GM21786 (cell line): ENCODE measurements at regions not wholly inside any gene's neighbourhood (a gene's known extent, or its start where the extent isn't known, plus 50 kb on each side); places are given as distances from the start of the nearest gene placed in this dataset.
"Not testable (repeated sequence)": the region's sequence is repeated elsewhere in the genome, so short reads cannot be mapped to it uniquely, and the experiment has no call there.

Experiments
- ATAC-seq: cut with Tn5 transposase; IDR thresholded peaks from one replicate; pipeline ENCODE4 v1.9.1; 2021; ENCODE audit not compliant: unreplicated experiment

GRCh38 chr7:32691965-32692815 is 196.9 kb downstream of the AVL9 start:
- ATAC-seq = peak; percentile 76

GRCh38 chr7:32688092-32688491 is 192.8 kb downstream of the AVL9 start:
- not testable (repeated sequence) for ATAC-seq

GRCh38 chr7:32681174-32681518 is 185.9 kb downstream of the AVL9 start:
- ATAC-seq = no peak

GRCh38 chr7:32680259-32681173 is 185.2 kb downstream of the AVL9 start:
- ATAC-seq = no peak

GRCh38 chr7:32679192-32679591 is 183.9 kb downstream of the AVL9 start:
- no peak for ATAC-seq

- ATAC-seq = no peak
Measured at GRCh38 chr7:32677593-32677992, 182.3 kb downstream of the AVL9 start.

GRCh38 chr7:32676249-32676941 is 181.1 kb downstream of the AVL9 start:
- ATAC-seq = no peak

GRCh38 chr7:32673275-32673983 is 178.1 kb downstream of the AVL9 start:
- no peak for ATAC-seq

GRCh38 chr7:32670110-32671025 is 175.1 kb downstream of the AVL9 start:
- ATAC-seq = no peak

GRCh38 chr7:32669173-32669870 is 174.0 kb downstream of the AVL9 start:
- ATAC-seq = not testable (repeated sequence)

- ATAC-seq = not testable (repeated sequence)
Measured at GRCh38 chr7:32668387-32669097, 173.3 kb downstream of the AVL9 start.

- ATAC-seq = not testable (repeated sequence)
Measured at GRCh38 chr7:32667586-32667985, 172.3 kb downstream of the AVL9 start.

- not testable (repeated sequence) for ATAC-seq
Measured at GRCh38 chr7:32663805-32664211, 168.5 kb downstream of the AVL9 start.

GRCh38 chr7:32662509-32662908 is 167.2 kb downstream of the AVL9 start:
- not testable (repeated sequence) for ATAC-seq

GRCh38 chr7:32661929-32662328 is 166.6 kb downstream of the AVL9 start:
- no peak for ATAC-seq

GRCh38 chr7:32661501-32661900 is 166.2 kb downstream of the AVL9 start:
- ATAC-seq = no peak

- ATAC-seq = no peak
Measured at GRCh38 chr7:32660936-32661335, 165.6 kb downstream of the AVL9 start.

- no peak for ATAC-seq
Measured at GRCh38 chr7:32659853-32660252, 164.6 kb downstream of the AVL9 start.
